Thyroid gland (tissue), 4 donors: ENCODE measurements at regions not wholly inside any gene's neighbourhood (a gene's known extent, or its start where the extent isn't known, plus 50 kb on each side); places are given as distances from the start of the nearest gene placed in this dataset.

Source experiments
- DNase-seq, 2 donors: peaks; one replicate each; pipeline ENCODE4 v3.0.0-alpha.2; 2019
- H3K27ac ChIP-seq, 3 donors: fragments of 200-600 bp; sonication (generic); 1 replicate in 2 of 3; 2 replicates in 1 of 3; pipeline ENCODE4 v1.5.1; 2016 to 2019; ENCODE audit warnings: mild to moderate bottlenecking in 1 of 3, moderate library complexity in 1 of 3
- H3K27me3 ChIP-seq: fragments of 200-600 bp; sonication (generic); one replicate; pipeline ENCODE4 v1.5.1; 2019
- H3K36me3 ChIP-seq, 2 donors: fragments of 200-600 bp; sonication (generic); one replicate each; pipeline ENCODE4 v1.5.1; 2016 to 2019
- H3K4me1 ChIP-seq, 2 donors: fragments of 200-600 bp; sonication (generic); one replicate each; pipeline ENCODE4 v1.5.1; 2017 to 2019
- H3K4me3 ChIP-seq, 3 donors: fragments of 200-600 bp; sonication (generic); replicated peaks in 1 of 3; 1 replicate in 2 of 3; 2 replicates in 1 of 3; pipeline ENCODE4 v1.5.1; 2016; ENCODE audit warnings: mild to moderate bottlenecking in 1 of 3
- H3K9me3 ChIP-seq: fragments of 200-600 bp; sonication (generic); one replicate; pipeline ENCODE4 v1.5.1; 2017
- POLR2A ChIP-seq, 2 donors: fragments of 450-650 bp; IDR thresholded peaks; one replicate each; pipeline ENCODE4 v1.6.1; 2017; ENCODE audit warnings: antibody characterized with exemption in 2 of 2, mild to moderate bottlenecking in 2 of 2, moderate library complexity in 1 of 2
- WGBS, 2 donors: methylation state at CpG; one replicate each; pipeline ENCODE4 v1.1.5; 2017; 5-methylcytosine and 5-hydroxymethylcytosine counted together
- intact Hi-C: fragments of 100-400 bp; cut with DNase I; formaldehyde crosslinking; loops from one replicate; pipeline ENCODE4 v1.15.1; 2023
- TF ChIP-seq, protein P1 (sequence below), 6 experiments: fragments of 200-600 bp in 3 of 6; fragments of 450-650 bp in 3 of 6; sonication (generic) in 3 of 6; IDR thresholded peaks; one replicate each; pipeline ENCODE4 v1.5.1; 2016 to 2019; ENCODE audit warnings: antibody characterized with exemption in 6 of 6, mild to moderate bottlenecking in 2 of 6, inconsistent platforms in 1 of 6, moderate library complexity in 1 of 6

DNA sequence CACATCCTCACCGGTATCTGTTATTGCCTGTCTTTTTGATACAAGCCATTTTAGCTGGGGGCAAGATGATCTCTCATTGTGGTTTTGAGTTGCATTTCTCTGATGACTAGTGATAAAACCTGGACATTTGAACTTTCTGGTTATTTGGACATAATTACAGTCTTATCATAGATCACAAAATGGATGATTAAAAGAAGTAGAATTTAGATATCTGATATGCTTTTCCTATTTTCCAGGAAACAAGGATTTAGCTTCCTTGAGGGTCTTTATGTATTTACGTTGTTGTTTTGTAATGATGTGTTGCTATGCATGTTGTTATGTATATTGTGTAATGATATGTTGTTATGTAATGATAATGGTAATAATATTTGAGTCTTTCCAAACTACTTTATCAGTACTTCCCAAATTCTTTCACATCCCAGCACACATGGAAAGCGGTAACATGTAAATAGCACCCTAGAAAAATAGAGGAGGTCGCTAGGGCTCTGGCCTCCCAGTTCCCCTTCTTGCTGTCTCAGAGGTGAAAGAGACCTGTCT is 53.8 kb downstream of the GJD2 start:
- no peaks in the 10 kb centered on the region for H3K27me3 ChIP-seq
- intact Hi-C loops, result no loop called here
- TF ChIP-seq POLR2A (IDR thresholded peaks at IDR 0.05), result no peak
- TF ChIP-seq, protein P1, sequence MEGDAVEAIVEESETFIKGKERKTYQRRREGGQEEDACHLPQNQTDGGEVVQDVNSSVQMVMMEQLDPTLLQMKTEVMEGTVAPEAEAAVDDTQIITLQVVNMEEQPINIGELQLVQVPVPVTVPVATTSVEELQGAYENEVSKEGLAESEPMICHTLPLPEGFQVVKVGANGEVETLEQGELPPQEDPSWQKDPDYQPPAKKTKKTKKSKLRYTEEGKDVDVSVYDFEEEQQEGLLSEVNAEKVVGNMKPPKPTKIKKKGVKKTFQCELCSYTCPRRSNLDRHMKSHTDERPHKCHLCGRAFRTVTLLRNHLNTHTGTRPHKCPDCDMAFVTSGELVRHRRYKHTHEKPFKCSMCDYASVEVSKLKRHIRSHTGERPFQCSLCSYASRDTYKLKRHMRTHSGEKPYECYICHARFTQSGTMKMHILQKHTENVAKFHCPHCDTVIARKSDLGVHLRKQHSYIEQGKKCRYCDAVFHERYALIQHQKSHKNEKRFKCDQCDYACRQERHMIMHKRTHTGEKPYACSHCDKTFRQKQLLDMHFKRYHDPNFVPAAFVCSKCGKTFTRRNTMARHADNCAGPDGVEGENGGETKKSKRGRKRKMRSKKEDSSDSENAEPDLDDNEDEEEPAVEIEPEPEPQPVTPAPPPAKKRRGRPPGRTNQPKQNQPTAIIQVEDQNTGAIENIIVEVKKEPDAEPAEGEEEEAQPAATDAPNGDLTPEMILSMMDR (IDR thresholded peaks at IDR 0.05), result no peak
- DNase-seq, result no peak
- no peak overlapping the region for H3K27ac ChIP-seq
- no peaks in the 10 kb centered on the region for H3K36me3 ChIP-seq
- 74 to 90% methylated on average over 4 of the region's 4 CpGs for WGBS, 2 donors
- no peak overlapping the region for H3K4me3 ChIP-seq
- H3K4me1 ChIP-seq, result no peaks in the 10 kb centered on the region
- H3K9me3 ChIP-seq, result no peaks in the 10 kb centered on the region

GRCh38 chr15:34699968-34700640 is 54.7 kb downstream of the GJD2 start:
- Histone ChIP-seq H3K4me3 (no peak overlapping the region), H3K4me1 (no peaks in the 10 kb centered on the region), H3K9me3 (no peaks in the 10 kb centered on the region), H3K27me3 (no peaks in the 10 kb centered on the region), H3K27ac (no peak overlapping the region), H3K36me3 (no peaks in the 10 kb centered on the region)
- TF ChIP-seq, protein P1 (IDR thresholded peaks at IDR 0.05), result no peak
- TF ChIP-seq POLR2A (IDR thresholded peaks at IDR 0.05), result no peak
- no peak for DNase-seq
- intact Hi-C loops, result no loop called here
- 65 to 70% methylated on average over 4 of the region's 4 CpGs for WGBS, 2 donors

- intact Hi-C loops, result no loop called here
- Histone ChIP-seq H3K9me3 (no peaks in the 10 kb centered on the region), H3K4me1 (no peaks in the 10 kb centered on the region), H3K27me3 (no peaks in the 10 kb centered on the region), H3K4me3 (no peak overlapping the region), H3K36me3 (no peaks in the 10 kb centered on the region), H3K27ac (no peak overlapping the region)
- TF ChIP-seq, protein P1 (IDR thresholded peaks at IDR 0.05), result no peak
- TF ChIP-seq POLR2A (IDR thresholded peaks at IDR 0.05), result no peak
- no peak for DNase-seq
- WGBS, 2 donors, result 65 to 71% methylated on average over 1 of the region's 1 CpG
Measured at GRCh38 chr15:34696506-34696905, 58.3 kb downstream of the GJD2 start.

GRCh38 chr15:34693053-34693744 is 61.6 kb downstream of the GJD2 start:
- Histone ChIP-seq H3K27ac (no peak overlapping the region), H3K4me1 (no peaks in the 10 kb centered on the region), H3K4me3 (no peak overlapping the region), H3K9me3 (no peaks in the 10 kb centered on the region), H3K36me3 (no peaks in the 10 kb centered on the region), H3K27me3 (no peaks in the 10 kb centered on the region)
- 57 to 70% methylated on average over 4 of the region's 4 CpGs for WGBS, 2 donors
- TF ChIP-seq POLR2A (IDR thresholded peaks at IDR 0.05), result no peak
- TF ChIP-seq, protein P1 (IDR thresholded peaks at IDR 0.05), result no peak
- intact Hi-C loops, result no loop called here
- no peak for DNase-seq

DNA sequence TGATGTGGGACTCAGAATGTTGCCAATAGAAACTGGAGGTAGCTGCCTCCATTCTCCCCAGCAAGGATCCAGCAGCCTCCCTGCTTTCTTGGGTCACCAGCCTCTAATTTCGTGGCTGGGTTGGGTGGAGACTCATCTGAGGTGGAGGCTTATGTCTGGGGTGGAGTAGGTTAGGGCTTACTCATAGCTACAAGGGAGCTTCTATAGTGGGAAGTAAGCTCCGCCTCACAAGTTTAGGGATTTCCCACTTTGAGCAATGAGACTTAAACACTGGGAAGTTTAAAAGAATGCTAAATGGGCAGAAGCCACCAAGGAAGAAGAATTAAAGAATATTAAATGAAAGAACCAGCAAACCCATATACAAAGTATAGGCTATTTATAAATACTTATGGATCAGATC is 63.8 kb downstream of the GJD2 start:
- H3K36me3 ChIP-seq, result no peaks in the 10 kb centered on the region
- H3K4me1 ChIP-seq, result no peaks in the 10 kb centered on the region
- 61% methylated on average over 2 of the region's 2 CpGs for WGBS, 2 donors

More for the DNA sequence above, 63.8 kb downstream of the GJD2 start:
- Histone ChIP-seq H3K9me3 (no peaks in the 10 kb centered on the region), H3K27me3 (no peaks in the 10 kb centered on the region), H3K27ac (no peak overlapping the region), H3K4me3 (no peak overlapping the region)
- TF ChIP-seq POLR2A (IDR thresholded peaks at IDR 0.05), result no peak
- TF ChIP-seq, protein P1 (IDR thresholded peaks at IDR 0.05), result no peak
- intact Hi-C loops, result no loop called here
- DNase-seq, result no peak
